Breast epithelium (tissue), 4 donors: ENCODE measurements at regions not wholly inside any gene's neighbourhood (a gene's known extent, or its start where the extent isn't known, plus 50 kb on each side); places are given as distances from the start of the nearest gene placed in this dataset.

Source experiments
- DNase-seq, 2 donors: peaks; one replicate each; pipeline ENCODE4 v3.0.0-alpha.2; 2019; ENCODE audit warnings: low spot score in 2 of 2
- H3K27ac ChIP-seq, 2 donors: fragments of 200-600 bp; sonication (generic) in 1 of 2; one replicate each; pipeline ENCODE4 v1.5.1; 2016 to 2019; ENCODE audit warnings: mild to moderate bottlenecking in 1 of 2
- H3K27me3 ChIP-seq, 2 donors: fragments of 200-600 bp; sonication (generic) in 1 of 2; one replicate each; pipeline versions ENCODE4 v1.5.1 to v1.6.0; 2017 to 2019; ENCODE audit warnings: control low read depth in 1 of 2, mild to moderate bottlenecking in 1 of 2
- H3K36me3 ChIP-seq: fragments of 200-600 bp; one replicate; pipeline ENCODE4 v1.5.1; 2019
- H3K4me1 ChIP-seq, 2 donors: fragments of 200-600 bp; sonication (generic); one replicate each; pipeline ENCODE4 v1.5.1; 2016 to 2019; ENCODE audit warnings: control low read depth in 1 of 2
- H3K4me3 ChIP-seq, 3 donors: fragments of 200-600 bp; sonication (generic); 1 replicate in 2 of 3; 2 replicates in 1 of 3; pipeline ENCODE4 v1.5.1; 2016 to 2019; ENCODE audit warnings: mild to moderate bottlenecking in 3 of 3, moderate library complexity in 2 of 3
- H3K9me3 ChIP-seq, 2 donors: fragments of 200-600 bp; sonication (generic) in 1 of 2; one replicate each; pipeline ENCODE4 v1.5.1; 2016 to 2019; ENCODE audit warnings: control low read depth in 1 of 2
- CTCF ChIP-seq, 3 donors: fragments of 450-650 bp; IDR thresholded peaks; one replicate each; pipeline ENCODE4 v1.5.1; 2016 to 2017; ENCODE audit warnings: antibody characterized with exemption in 3 of 3, mild to moderate bottlenecking in 3 of 3, moderate library complexity in 3 of 3
- POLR2A ChIP-seq: fragments of 450-650 bp; IDR thresholded peaks from one replicate; pipeline ENCODE4 v1.6.1; 2016; ENCODE audit warnings: antibody characterized with exemption, mild to moderate bottlenecking, moderate library complexity
- POLR2AphosphoS5 ChIP-seq, 3 donors: sonication (generic); formaldehyde crosslinking; IDR thresholded peaks; one replicate each; pipeline ENCODE4 v1.6.1; 2017; ENCODE audit warnings: antibody characterized with exemption in 3 of 3
- intact Hi-C: fragments of 100-400 bp; cut with DNase I; formaldehyde crosslinking; loops from one replicate; pipeline ENCODE4 v1.15.1; 2023; ENCODE audit warnings: low total_unique reads

DNA sequence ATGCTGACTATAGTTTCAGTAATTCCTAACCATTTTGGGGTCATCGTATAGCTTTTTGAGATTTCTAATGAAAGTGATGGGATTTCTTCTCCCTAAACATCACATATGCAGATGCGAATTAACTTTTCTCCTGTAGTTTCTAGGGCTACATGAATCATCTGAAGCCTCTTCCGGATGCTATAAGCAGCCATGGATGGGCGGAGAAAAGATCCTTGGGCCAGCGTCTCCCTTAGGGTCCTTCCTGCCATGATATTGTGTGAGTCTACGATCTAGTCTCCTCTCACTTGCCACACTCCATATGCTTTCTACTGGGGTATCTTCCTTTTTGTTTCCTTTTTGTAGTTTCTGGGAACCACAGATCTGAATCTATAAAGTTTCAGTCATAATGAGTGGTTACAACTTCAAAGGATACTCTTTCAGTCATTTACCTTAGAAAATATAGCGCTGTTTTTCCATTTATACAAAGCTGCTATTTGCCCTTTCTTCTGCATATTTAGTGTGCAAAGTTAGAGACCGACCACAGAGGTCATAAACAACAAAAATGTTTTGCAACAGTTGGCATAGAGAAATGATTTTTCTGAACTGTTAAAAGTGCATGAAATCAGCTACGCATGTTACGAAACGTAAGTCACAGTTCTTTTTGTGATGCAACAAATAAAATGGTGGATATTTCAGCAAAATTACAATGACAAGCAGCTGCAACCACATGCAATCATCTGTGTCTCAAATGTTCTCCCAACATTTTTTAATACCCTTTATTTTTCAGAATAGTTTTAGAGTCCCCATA, 396.2 kb upstream of the SLC35B3 start:
- Histone ChIP-seq H3K27me3 (no peaks in the 10 kb centered on the region), H3K4me1 (no peaks in the 10 kb centered on the region), H3K4me3 (no peak overlapping the region), H3K27ac (no peak overlapping the region), H3K36me3 (no peaks in the 10 kb centered on the region), H3K9me3 (no peaks in the 10 kb centered on the region)
- no peak for TF ChIP-seq CTCF (IDR thresholded peaks at IDR 0.05)
- intact Hi-C loops: no loop called here
- DNase-seq: no peak

DNA sequence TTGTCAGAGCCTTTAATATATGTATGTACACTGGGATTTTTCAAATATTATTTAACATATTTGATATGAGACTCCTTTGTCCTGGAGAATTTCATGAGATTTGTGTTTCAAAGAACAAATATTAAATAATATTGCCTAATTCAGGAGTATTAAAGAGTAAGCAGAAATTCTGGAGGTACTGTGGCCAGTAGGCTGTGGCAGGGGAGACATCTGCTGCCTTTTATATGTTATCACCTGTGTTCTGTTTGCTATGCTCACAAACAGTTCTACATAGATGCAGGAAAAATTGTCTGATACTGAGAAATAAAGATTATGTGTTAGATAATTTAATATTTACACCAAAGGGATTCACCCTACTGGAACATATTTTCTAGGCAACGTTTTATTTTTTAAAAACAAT, 395.4 kb upstream of the SLC35B3 start:
- Histone ChIP-seq H3K27ac (no peak overlapping the region), H3K36me3 (no peaks in the 10 kb centered on the region), H3K27me3 (no peaks in the 10 kb centered on the region), H3K4me3 (no peak overlapping the region), H3K9me3 (no peaks in the 10 kb centered on the region), H3K4me1 (no peaks in the 10 kb centered on the region)
- TF ChIP-seq POLR2AphosphoS5 (IDR thresholded peaks at IDR 0.05): no peak
- intact Hi-C loops: no loop called here
- DNase-seq: no peak

GRCh38 chr6:8829796-8830195, 394.5 kb upstream of the SLC35B3 start:
- Histone ChIP-seq H3K36me3 (no peaks in the 10 kb centered on the region), H3K27me3 (no peaks in the 10 kb centered on the region), H3K27ac (no peak overlapping the region), H3K4me1 (no peaks in the 10 kb centered on the region), H3K4me3 (no peak overlapping the region), H3K9me3 (no peaks in the 10 kb centered on the region)
- DNase-seq: no peak
- intact Hi-C loops: no loop called here
- TF ChIP-seq POLR2AphosphoS5 (IDR thresholded peaks at IDR 0.05): no peak
- no peak for TF ChIP-seq POLR2A
- TF ChIP-seq CTCF (IDR thresholded peaks at IDR 0.05): no peak

DNA sequence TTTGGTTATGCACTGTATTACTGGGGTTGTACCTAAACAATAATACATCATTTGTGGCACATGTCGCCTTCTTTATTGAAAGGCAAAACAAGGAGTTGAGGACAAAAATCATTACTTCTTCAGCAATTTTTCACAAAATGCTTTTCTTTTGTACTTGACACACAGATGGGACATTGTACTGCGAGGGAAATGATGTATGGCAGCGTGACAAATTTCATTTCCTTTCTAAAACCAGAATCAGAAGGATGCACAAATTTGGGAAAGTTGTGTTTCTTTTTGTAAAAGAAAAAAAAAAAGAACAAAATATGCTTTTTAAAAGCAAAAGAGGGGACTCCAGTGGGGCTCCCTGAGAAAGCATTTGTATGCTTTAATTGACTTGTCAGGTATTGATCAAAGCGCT, 394.0 kb upstream of the SLC35B3 start:
- H3K4me1 ChIP-seq: no peaks in the 10 kb centered on the region
- intact Hi-C loops: no loop called here
- H3K9me3 ChIP-seq: no peaks in the 10 kb centered on the region
- DNase-seq: no peak
- H3K36me3 ChIP-seq: no peaks in the 10 kb centered on the region
- no peaks in the 10 kb centered on the region for H3K27me3 ChIP-seq
- no peak overlapping the region for H3K27ac ChIP-seq
- no peak for TF ChIP-seq POLR2AphosphoS5 (IDR thresholded peaks at IDR 0.05)
- TF ChIP-seq CTCF (IDR thresholded peaks at IDR 0.05): no peak
- no peak for TF ChIP-seq POLR2A
- no peak overlapping the region for H3K4me3 ChIP-seq

GRCh38 chr6:8828376-8828775, 393.0 kb upstream of the SLC35B3 start:
- intact Hi-C loops: no loop called here
- TF ChIP-seq POLR2A (no peak), CTCF (IDR thresholded peaks at IDR 0.05) (no peak), POLR2AphosphoS5 (IDR thresholded peaks at IDR 0.05) (no peak)
- no peaks in the 10 kb centered on the region for H3K9me3 ChIP-seq

More at GRCh38 chr6:8828376-8828775, 393.0 kb upstream of the SLC35B3 start:
- no peak for DNase-seq
- Histone ChIP-seq H3K27ac (no peak overlapping the region), H3K4me1 (no peaks in the 10 kb centered on the region), H3K36me3 (no peaks in the 10 kb centered on the region), H3K27me3 (no peaks in the 10 kb centered on the region), H3K4me3 (no peak overlapping the region)
